ENCODE measurements at regions not wholly inside any gene's neighbourhood (a gene's known extent, or its start where the extent isn't known, plus 50 kb on each side); places are given as distances from the start of the nearest gene placed in this dataset.

- Histone ChIP-seq H3K4me1 (no peaks in the 10 kb centered on the region), H3K27me3 (no peaks in the 10 kb centered on the region), H3K9me3 (no peaks in the 10 kb centered on the region), H3K4me3 (no peak overlapping the region), H3K36me3 (no peaks in the 10 kb centered on the region), H3K27ac (no peak overlapping the region)
- no peak for DNase-seq
- TF ChIP-seq CTCF (IDR thresholded peaks at IDR 0.05) (no peak), POLR2A (IDR thresholded peaks at IDR 0.05) (no peak)
Observed at GRCh38 chr10:10967029-10967428, 50.6 kb upstream of the CELF2 start.

- H3K4me1 ChIP-seq = no peaks in the 10 kb centered on the region
- no peak overlapping the region for H3K4me3 ChIP-seq
- no peak for DNase-seq
- H3K27ac ChIP-seq = no peak overlapping the region
- no peaks in the 10 kb centered on the region for H3K36me3 ChIP-seq
- H3K9me3 ChIP-seq = no peaks in the 10 kb centered on the region
- no peaks in the 10 kb centered on the region for H3K27me3 ChIP-seq
- no peak for TF ChIP-seq CTCF (IDR thresholded peaks at IDR 0.05)
- TF ChIP-seq POLR2A (IDR thresholded peaks at IDR 0.05) = no peak
Observed at GRCh38 chr10:10967581-10968256, 50.0 kb upstream of the CELF2 start.

Small RNA genes lying in the stretch of these regions (small RNA-seq; reads per million reads assigned to genes)
- 0 reads per million in 2 donors for gene AC025946.2
- 0 reads per million in 2 donors for gene AL355333.1
- 0 reads per million in 2 donors for gene CUX2P1
- 0 reads per million in 2 donors for gene RF00019
- 0 reads per million in 2 donors for gene RNA5SP299
